ENCODE measurements at regions not wholly inside any gene's neighbourhood (a gene's known extent, or its start where the extent isn't known, plus 50 kb on each side); places are given as distances from the start of the nearest gene placed in this dataset.

- TF ChIP-seq CTCF (IDR thresholded peaks at IDR 0.05; ENCODE audit: low read depth, low read length, poor library complexity, severe bottlenecking) (no peak), EZH2phosphoT487 (IDR thresholded peaks at IDR 0.05; ENCODE audit: borderline replicate concordance, low read length) (no peak)
Observed at GRCh38 chr18:10365021-10365500, 89.4 kb upstream of the APCDD1 start.
